Natural killer cell (primary cell): ENCODE measurements at regions not wholly inside any gene's neighbourhood (a gene's known extent, or its start where the extent isn't known, plus 50 kb on each side); places are given as distances from the start of the nearest gene placed in this dataset.

Experiments used
- ATAC-seq, 3 donors: fragments of 150-1000 bp in 2 of 3; fragments of 200-7000 bp in 1 of 3; cut with Tn5 transposase; 1 replicate in 1 of 3; 2 replicates in 2 of 3; pipeline ENCODE4 v1.10.0; 2021; ENCODE audit warnings: mild to moderate bottlenecking in 2 of 3, moderate library complexity in 2 of 3
- DNase-seq, 2 donors: peaks; one replicate each; pipeline versions ENCODE4 v3.0.0 to v3.0.0-alpha.2; 2013 to 2021; ENCODE audit warnings: mixed read lengths in 1 of 2
- H3K27ac ChIP-seq: one replicate; pipeline ENCODE4 v1.5.1; 2013; ENCODE audit warnings: mild to moderate bottlenecking, low read length
- H3K27me3 ChIP-seq: one replicate; pipeline ENCODE4 v1.6.1; 2013; ENCODE audit warnings: low read length; ENCODE audit not compliant: control insufficient read depth, insufficient read depth
- H3K36me3 ChIP-seq: one replicate; pipeline ENCODE4 v1.6.1; 2013; ENCODE audit warnings: low read length; ENCODE audit not compliant: control insufficient read depth, insufficient read depth
- H3K4me1 ChIP-seq: one replicate; pipeline ENCODE4 v1.6.1; 2013; ENCODE audit warnings: low read length; ENCODE audit not compliant: control insufficient read depth, insufficient read depth
- H3K4me3 ChIP-seq: one replicate; pipeline ENCODE4 v1.5.1; 2013; ENCODE audit warnings: low read length
- H3K9me3 ChIP-seq: one replicate; pipeline ENCODE4 v1.6.1; 2013; ENCODE audit warnings: low read length; ENCODE audit not compliant: control insufficient read depth, insufficient read depth
- H3K27ac Mint-ChIP-seq, 2 donors: one replicate each; pipeline ENCODE4 v1.8.0; 2022; ENCODE audit warnings: mild to moderate bottlenecking in 2 of 2, mixed read lengths in 2 of 2, moderate library complexity in 1 of 2
- H3K27me3 Mint-ChIP-seq, 2 donors: one replicate each; pipeline ENCODE4 v1.8.0; 2022; ENCODE audit warnings: low read depth in 2 of 2, mixed read lengths in 2 of 2
- H3K36me3 Mint-ChIP-seq: one replicate; pipeline ENCODE4 v1.8.0; 2022; ENCODE audit warnings: mixed read lengths
- H3K4me1 Mint-ChIP-seq, 2 donors: one replicate each; pipeline ENCODE4 v1.8.0; 2022; ENCODE audit warnings: mixed read lengths in 2 of 2
- H3K4me3 Mint-ChIP-seq: one replicate; pipeline ENCODE4 v1.8.0; 2022; ENCODE audit warnings: mild to moderate bottlenecking, moderate library complexity, mixed read lengths
- H3K9me3 Mint-ChIP-seq, 2 donors: one replicate each; pipeline ENCODE4 v1.8.0; 2022; ENCODE audit warnings: mixed read lengths in 2 of 2
- WGBS: methylation state at CpG from one replicate; pipeline ENCODE4 v1.1.7; 2013; ENCODE audit warnings: missing lambda C conversion rate; ENCODE audit not compliant: insufficient coverage; 5-methylcytosine and 5-hydroxymethylcytosine counted together
- intact Hi-C: fragments of 100-400 bp; cut with micrococcal nuclease; formaldehyde crosslinking; loops from one replicate; pipeline ENCODE4 v1.14.2; 2022
- TF ChIP-seq, protein P1 (sequence below): fragments of 200-600 bp; IDR thresholded peaks from one replicate; pipeline ENCODE4 v1.8.0; 2022; ENCODE audit warnings: antibody characterized with exemption

DNA sequence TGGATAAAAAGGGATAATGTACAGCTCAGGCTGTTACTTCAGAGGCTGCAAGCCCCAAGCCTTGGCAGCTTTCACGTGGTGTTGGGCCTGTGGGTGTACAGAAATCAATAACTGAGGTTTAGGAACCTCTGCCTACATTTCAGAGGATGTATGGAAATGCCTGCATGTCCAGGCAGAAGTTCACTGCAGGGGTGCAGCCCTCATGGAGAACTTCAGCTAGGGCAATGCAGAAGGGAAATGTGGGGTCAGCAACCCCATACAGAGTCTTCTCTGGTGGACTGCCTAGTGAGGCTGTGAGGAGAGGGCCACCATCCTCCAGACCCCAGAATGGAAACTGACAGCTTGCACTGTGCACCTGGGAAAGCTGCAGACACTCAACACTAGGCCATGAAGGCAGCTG is 1350.3 kb downstream of the ROBO2 start:
- 28% methylated on average over 1 of the region's 1 CpG for WGBS
- no peak for DNase-seq

DNA sequence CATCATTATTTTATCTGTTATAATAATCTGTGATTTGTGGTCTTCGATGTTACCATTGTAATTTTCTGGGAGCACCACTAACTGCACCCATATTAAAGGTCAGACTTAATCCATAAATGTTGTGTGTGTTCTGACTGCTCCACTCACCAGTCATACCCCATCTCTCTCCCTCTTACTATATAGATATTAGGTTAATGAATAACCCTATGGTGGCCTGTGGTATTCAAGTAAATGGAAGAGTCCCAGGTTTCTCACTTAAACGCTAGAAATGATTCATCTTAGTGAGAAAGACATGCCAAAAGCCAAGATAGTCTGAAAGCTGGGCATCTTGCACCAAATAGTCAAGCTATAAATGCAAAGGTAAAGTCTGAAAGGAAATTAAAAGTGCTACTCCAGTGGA is 1358.5 kb downstream of the ROBO2 start:
- DNase-seq = no peak
- H3K36me3 ChIP-seq = no peaks in the 10 kb centered on the region
- H3K27ac Mint-ChIP-seq = no peak overlapping the region
- H3K27ac ChIP-seq = no peak overlapping the region
- H3K27me3 ChIP-seq = no peaks in the 10 kb centered on the region
- 52% methylated on average over 1 of the region's 2 CpGs for WGBS
- no peaks in the 10 kb centered on the region for H3K36me3 Mint-ChIP-seq
- no peaks in the 10 kb centered on the region for H3K9me3 ChIP-seq
- H3K9me3 Mint-ChIP-seq = peaks cover 10 to 15% of the 10 kb centered on the region in 2 donors
- intact Hi-C loops = no loop called here
- ATAC-seq = no peak
- H3K4me1 ChIP-seq = no peaks in the 10 kb centered on the region
- no peaks in the 10 kb centered on the region for H3K27me3 Mint-ChIP-seq
- no peak overlapping the region for H3K4me3 ChIP-seq
- TF ChIP-seq, protein P1, sequence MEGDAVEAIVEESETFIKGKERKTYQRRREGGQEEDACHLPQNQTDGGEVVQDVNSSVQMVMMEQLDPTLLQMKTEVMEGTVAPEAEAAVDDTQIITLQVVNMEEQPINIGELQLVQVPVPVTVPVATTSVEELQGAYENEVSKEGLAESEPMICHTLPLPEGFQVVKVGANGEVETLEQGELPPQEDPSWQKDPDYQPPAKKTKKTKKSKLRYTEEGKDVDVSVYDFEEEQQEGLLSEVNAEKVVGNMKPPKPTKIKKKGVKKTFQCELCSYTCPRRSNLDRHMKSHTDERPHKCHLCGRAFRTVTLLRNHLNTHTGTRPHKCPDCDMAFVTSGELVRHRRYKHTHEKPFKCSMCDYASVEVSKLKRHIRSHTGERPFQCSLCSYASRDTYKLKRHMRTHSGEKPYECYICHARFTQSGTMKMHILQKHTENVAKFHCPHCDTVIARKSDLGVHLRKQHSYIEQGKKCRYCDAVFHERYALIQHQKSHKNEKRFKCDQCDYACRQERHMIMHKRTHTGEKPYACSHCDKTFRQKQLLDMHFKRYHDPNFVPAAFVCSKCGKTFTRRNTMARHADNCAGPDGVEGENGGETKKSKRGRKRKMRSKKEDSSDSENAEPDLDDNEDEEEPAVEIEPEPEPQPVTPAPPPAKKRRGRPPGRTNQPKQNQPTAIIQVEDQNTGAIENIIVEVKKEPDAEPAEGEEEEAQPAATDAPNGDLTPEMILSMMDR = no peak
- no peak overlapping the region for H3K4me3 Mint-ChIP-seq
- no peaks in the 10 kb centered on the region for H3K4me1 Mint-ChIP-seq

More for the DNA sequence above, 1350.3 kb downstream of the ROBO2 start:
- no peaks in the 10 kb centered on the region for H3K27me3 ChIP-seq
- ATAC-seq = no peak
- peaks cover 11% of the 10 kb centered on the region for H3K9me3 ChIP-seq
- no peaks in the 10 kb centered on the region for H3K36me3 Mint-ChIP-seq
- H3K27ac Mint-ChIP-seq = no peak overlapping the region
- intact Hi-C loops = no loop called here
- no peak overlapping the region for H3K4me3 Mint-ChIP-seq
- H3K4me1 Mint-ChIP-seq = no peaks in the 10 kb centered on the region
- H3K4me3 ChIP-seq = no peak overlapping the region
- no peak overlapping the region for H3K27ac ChIP-seq
- H3K9me3 Mint-ChIP-seq = peaks cover 9 to 23% of the 10 kb centered on the region in 2 donors
- H3K27me3 Mint-ChIP-seq = no peaks in the 10 kb centered on the region
- TF ChIP-seq, protein P1 = no peak
- H3K4me1 ChIP-seq = no peaks in the 10 kb centered on the region
- no peaks in the 10 kb centered on the region for H3K36me3 ChIP-seq

DNA sequence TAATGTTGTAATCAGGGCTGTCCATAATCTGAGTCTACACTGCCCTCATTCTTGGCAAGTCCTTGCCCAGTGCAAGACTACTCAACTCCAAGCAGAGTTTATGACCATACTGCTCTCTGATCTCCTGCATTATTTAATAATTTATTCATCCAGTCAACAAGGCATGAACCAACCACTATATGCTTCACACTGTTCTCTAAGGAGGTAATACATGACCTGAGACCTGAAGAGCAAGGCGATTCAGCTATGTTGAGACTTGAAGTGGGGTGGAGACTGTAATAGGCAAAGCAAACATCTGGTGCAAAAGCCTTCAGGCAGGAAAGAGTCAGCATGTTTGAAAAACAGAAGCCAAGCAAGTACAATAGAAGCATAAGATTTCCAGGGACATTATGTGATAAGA is 1362.8 kb downstream of the ROBO2 start:
- Mint-ChIP-seq H3K27me3 (no peaks in the 10 kb centered on the region), H3K36me3 (no peaks in the 10 kb centered on the region), H3K4me3 (no peak overlapping the region), H3K4me1 (no peaks in the 10 kb centered on the region), H3K9me3 (peaks cover 5 to 7% of the 10 kb centered on the region in 2 donors), H3K27ac (no peak overlapping the region)
- ATAC-seq (no peak), DNase-seq (no peak)
- no peak overlapping the region for H3K4me3 ChIP-seq
- TF ChIP-seq, protein P1 = no peak
- no peaks in the 10 kb centered on the region for H3K27me3 ChIP-seq
- 58% methylated on average over 1 of the region's 1 CpG for WGBS
- no peaks in the 10 kb centered on the region for H3K9me3 ChIP-seq
- no peaks in the 10 kb centered on the region for H3K36me3 ChIP-seq
- H3K27ac ChIP-seq = no peak overlapping the region
- intact Hi-C loops = no loop called here
- H3K4me1 ChIP-seq = no peaks in the 10 kb centered on the region

DNA sequence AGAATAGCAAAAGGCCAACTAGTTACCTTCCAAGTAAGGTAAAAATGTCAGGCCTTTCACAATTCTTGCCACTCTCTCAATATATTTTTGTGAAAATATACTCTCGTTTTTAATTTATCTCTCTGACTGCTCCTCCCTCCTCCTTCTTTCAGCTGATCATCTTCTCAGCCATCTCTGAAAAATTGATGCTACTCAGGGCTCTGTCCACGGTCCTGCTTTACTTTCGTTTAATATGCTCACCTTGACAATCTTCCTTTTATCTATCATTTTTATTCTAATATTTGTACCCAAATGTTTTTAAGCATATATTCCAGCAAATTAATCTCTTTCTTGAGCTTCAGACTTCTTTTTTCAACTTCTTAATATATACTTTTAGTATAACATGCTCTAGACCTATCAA is 1362.1 kb downstream of the ROBO1 start:
- peaks cover 0 to 7% of the 10 kb centered on the region in 2 donors for H3K9me3 Mint-ChIP-seq
- no peaks in the 10 kb centered on the region for H3K4me1 Mint-ChIP-seq
- H3K27ac ChIP-seq = no peak overlapping the region
- TF ChIP-seq, protein P1 = no peak
- H3K36me3 Mint-ChIP-seq = no peaks in the 10 kb centered on the region
- DNase-seq (no peak), ATAC-seq (no peak)
- no peak overlapping the region for H3K4me3 Mint-ChIP-seq
- no peaks in the 10 kb centered on the region for H3K9me3 ChIP-seq
- no peaks in the 10 kb centered on the region for H3K27me3 Mint-ChIP-seq
- 77% methylated on average over 3 of the region's 3 CpGs for WGBS
- H3K4me3 ChIP-seq = no peak overlapping the region
- intact Hi-C loops = no loop called here
- no peaks in the 10 kb centered on the region for H3K36me3 ChIP-seq
- no peaks in the 10 kb centered on the region for H3K4me1 ChIP-seq
- no peaks in the 10 kb centered on the region for H3K27me3 ChIP-seq
- no peak overlapping the region for H3K27ac Mint-ChIP-seq
